ENCODE measurements at regions not wholly inside any gene's neighbourhood (a gene's known extent, or its start where the extent isn't known, plus 50 kb on each side); places are given as distances from the start of the nearest gene placed in this dataset.

- TF ChIP-seq CTCF (IDR thresholded peaks at IDR 0.05 in 2 of 3, conservative IDR thresholded peaks at IDR 0.05 in 1 of 3; ENCODE audit: control insufficient read depth in 2 of 3, extremely low read depth in 1 of 3, insufficient read depth in 1 of 3, low read depth in 3 of 3, low read length in 3 of 3) = no peak
- no peak for TF ChIP-seq SREBF2 (IDR thresholded peaks at IDR 0.05; ENCODE audit: low read length)
Measured at GRCh38 chr5:96198356-96199058, 234.5 kb downstream of the PCSK1 start.
